PC-3 (cell line): ENCODE measurements at regions not wholly inside any gene's neighbourhood (a gene's known extent, or its start where the extent isn't known, plus 50 kb on each side); places are given as distances from the start of the nearest gene placed in this dataset.

Experiments
- EZH2 ChIP-seq: fragments of 300-600 bp; sonication (generic); IDR thresholded peaks from one replicate; pipeline ENCODE4 v1.6.1; 2017; ENCODE audit warnings: antibody characterized with exemption, mild to moderate bottlenecking, low read length; ENCODE audit not compliant: unreplicated experiment
- TF ChIP-seq, protein P1 (sequence below): fragments of 300-600 bp; sonication (generic); conservative IDR thresholded peaks from 2 replicates; pipeline ENCODE4 v1.5.1; 2017; ENCODE audit warnings: antibody characterized with exemption, low read depth, mild to moderate bottlenecking, low read length

DNA sequence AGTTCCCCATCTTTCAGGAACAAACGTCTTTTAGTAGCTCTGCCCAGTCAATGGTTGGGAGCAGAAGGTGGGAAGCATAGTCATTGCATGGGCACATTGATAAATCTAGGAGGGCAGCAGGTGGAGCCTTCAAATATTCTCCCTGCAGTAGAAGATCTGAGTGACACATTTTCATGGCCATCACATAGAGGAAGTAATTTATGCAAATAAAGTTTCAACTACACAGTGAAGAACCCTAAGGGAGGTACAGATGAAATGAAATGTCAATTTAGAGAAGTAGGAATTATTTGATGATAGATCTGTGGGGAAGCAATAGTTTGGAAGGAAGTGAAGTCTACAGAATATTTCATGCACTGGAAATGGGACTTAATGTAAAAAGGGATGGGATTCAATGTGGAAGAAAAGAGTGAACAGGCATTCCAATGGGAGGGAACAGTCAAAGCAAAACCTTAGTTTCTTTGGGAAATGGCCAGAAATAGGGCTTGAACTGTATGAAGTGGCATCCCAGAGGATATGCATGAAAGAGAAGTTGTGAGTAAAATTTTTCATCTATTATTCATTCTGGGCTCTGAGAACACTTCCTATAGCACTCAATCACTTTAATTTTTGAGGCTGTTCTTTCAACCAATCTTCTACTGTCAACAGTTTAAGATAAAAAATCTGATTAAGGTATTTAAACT, 256.2 kb upstream of the LUZP2 start:
- TF ChIP-seq, protein P1, sequence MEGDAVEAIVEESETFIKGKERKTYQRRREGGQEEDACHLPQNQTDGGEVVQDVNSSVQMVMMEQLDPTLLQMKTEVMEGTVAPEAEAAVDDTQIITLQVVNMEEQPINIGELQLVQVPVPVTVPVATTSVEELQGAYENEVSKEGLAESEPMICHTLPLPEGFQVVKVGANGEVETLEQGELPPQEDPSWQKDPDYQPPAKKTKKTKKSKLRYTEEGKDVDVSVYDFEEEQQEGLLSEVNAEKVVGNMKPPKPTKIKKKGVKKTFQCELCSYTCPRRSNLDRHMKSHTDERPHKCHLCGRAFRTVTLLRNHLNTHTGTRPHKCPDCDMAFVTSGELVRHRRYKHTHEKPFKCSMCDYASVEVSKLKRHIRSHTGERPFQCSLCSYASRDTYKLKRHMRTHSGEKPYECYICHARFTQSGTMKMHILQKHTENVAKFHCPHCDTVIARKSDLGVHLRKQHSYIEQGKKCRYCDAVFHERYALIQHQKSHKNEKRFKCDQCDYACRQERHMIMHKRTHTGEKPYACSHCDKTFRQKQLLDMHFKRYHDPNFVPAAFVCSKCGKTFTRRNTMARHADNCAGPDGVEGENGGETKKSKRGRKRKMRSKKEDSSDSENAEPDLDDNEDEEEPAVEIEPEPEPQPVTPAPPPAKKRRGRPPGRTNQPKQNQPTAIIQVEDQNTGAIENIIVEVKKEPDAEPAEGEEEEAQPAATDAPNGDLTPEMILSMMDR: no peak
- TF ChIP-seq EZH2: no peak
